Activated CD4-positive, alpha-beta T cell treated with anti-CD3 and anti-CD28 coated beads, Interleukin-2, amount 50 U/mL, for 24 hours (primary cell): ENCODE measurements at regions not wholly inside any gene's neighbourhood (a gene's known extent, or its start where the extent isn't known, plus 50 kb on each side); places are given as distances from the start of the nearest gene placed in this dataset.

Experiments
- DNase-seq, 2 donors: peaks; one replicate each; pipeline ENCODE4 v3.0.0-alpha.2; 2020; ENCODE audit warnings: low read depth in 1 of 2, low spot score in 1 of 2

- DNase-seq: no peak
Observed at GRCh38 chr5:175054243-175054642, 329.9 kb downstream of the MSX2 start.

GRCh38 chr5:175052351-175052750 lies 328.0 kb downstream of the MSX2 start:
- no peak for DNase-seq

- DNase-seq: no peak
Observed at GRCh38 chr5:175047048-175047447, 322.7 kb downstream of the MSX2 start.

GRCh38 chr5:175045820-175046219 lies 321.4 kb downstream of the MSX2 start:
- no peak for DNase-seq

GRCh38 chr5:175037820-175038219 lies 313.4 kb downstream of the MSX2 start:
- no peak for DNase-seq

GRCh38 chr5:175035882-175036533 lies 311.6 kb downstream of the MSX2 start:
- DNase-seq: no peak

- DNase-seq: no peak
Observed at GRCh38 chr5:175034924-175035323, 310.5 kb downstream of the MSX2 start.

GRCh38 chr5:175032741-175033151 lies 308.4 kb downstream of the MSX2 start:
- no peak for DNase-seq

- no peak for DNase-seq
Observed at GRCh38 chr5:175032013-175032412, 307.6 kb downstream of the MSX2 start.

GRCh38 chr5:175027390-175027789 lies 303.0 kb downstream of the MSX2 start:
- DNase-seq: no peak

GRCh38 chr5:175025077-175025476 lies 300.7 kb downstream of the MSX2 start:
- no peak for DNase-seq

- no peak for DNase-seq
Observed at GRCh38 chr5:175021841-175022625, 297.7 kb downstream of the MSX2 start.

GRCh38 chr5:175021321-175021720 lies 296.9 kb downstream of the MSX2 start:
- DNase-seq: no peak

- DNase-seq: no peak
Observed at GRCh38 chr5:175015028-175015685, 290.8 kb downstream of the MSX2 start.

- DNase-seq: no peak
Observed at GRCh38 chr5:175013251-175013650, 288.9 kb downstream of the MSX2 start.

GRCh38 chr5:175012267-175012666 lies 287.9 kb downstream of the MSX2 start:
- no peak for DNase-seq

- no peak for DNase-seq
Observed at GRCh38 chr5:175003531-175003930, 279.1 kb downstream of the MSX2 start.

GRCh38 chr5:175001876-175002645 lies 277.7 kb downstream of the MSX2 start:
- no peak for DNase-seq

- no peak for DNase-seq
Observed at GRCh38 chr5:175001311-175001710, 276.9 kb downstream of the MSX2 start.

GRCh38 chr5:174999581-174999980 lies 275.2 kb downstream of the MSX2 start:
- no peak for DNase-seq

- no peak for DNase-seq
Observed at GRCh38 chr5:174998131-174998730, 273.8 kb downstream of the MSX2 start.
